ENCODE measurements at regions not wholly inside any gene's neighbourhood (a gene's known extent, or its start where the extent isn't known, plus 50 kb on each side); places are given as distances from the start of the nearest gene placed in this dataset.

DNA sequence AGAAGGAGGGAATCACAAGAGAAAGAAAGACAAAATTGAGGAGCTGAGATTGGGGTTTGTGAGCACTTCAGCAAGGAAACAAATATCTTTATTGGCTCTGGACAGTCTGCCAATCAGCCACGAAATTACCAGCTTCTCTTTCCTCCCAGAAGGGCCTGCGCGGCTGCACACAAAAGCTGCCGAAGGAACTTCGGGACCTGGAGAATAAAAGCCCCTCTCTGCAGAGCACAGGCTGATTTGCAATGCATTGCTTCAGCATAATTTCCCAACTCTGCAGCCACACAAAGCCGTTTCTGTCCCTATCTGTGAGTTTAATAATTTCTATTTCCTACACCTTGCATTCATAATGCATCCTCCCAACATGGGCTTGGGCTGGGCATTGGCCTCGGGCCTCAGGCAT is 522.6 kb downstream of the BUD13 start:
- 80 to 84% methylated on average over 7 of the region's 7 CpGs for WGBS, 2 donors

DNA sequence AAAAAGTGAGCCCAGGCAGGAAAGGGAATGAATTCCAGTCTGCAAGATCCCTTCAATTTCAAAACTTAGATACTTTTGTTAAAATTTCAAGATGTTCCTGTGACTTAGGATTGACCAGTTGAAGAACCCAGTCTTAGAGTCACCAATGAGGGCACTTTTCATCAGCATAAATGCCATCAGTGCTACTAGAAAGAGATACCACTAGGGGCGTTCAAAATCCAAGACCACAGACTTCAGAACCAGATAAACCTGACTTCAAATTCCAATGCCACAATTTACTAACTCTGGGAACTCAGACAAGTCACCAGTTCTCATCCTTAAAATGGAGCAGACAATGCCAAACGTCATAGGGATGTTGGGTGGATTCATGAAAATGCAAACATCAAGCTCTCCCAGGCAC is 523.2 kb downstream of the BUD13 start:
- no peaks in the 10 kb centered on the region for H3K9me3 ChIP-seq
- no peaks in the 10 kb centered on the region for H3K4me1 ChIP-seq
- H3K27ac ChIP-seq = no peak overlapping the region
- H3K27me3 ChIP-seq = peaks cover 0 to 8% (median 0%) of the 10 kb centered on the region in 4 donors
- H3K36me3 ChIP-seq = no peaks in the 10 kb centered on the region
- intact Hi-C loops (cut with DNase I) = no loop called here
- 40 to 50% methylated on average over 2 of the region's 2 CpGs for WGBS, 2 donors
- TF ChIP-seq POLR2A (IDR thresholded peaks at IDR 0.05) = no peak
- no peak for TF ChIP-seq CTCF (IDR thresholded peaks at IDR 0.05)
- DNase-seq = no peak
- no peak overlapping the region for H3K4me3 ChIP-seq

More for the DNA sequence above, 522.6 kb downstream of the BUD13 start:
- DNase-seq = no peak
- Histone ChIP-seq H3K4me3 (no peak overlapping the region), H3K4me1 (no peaks in the 10 kb centered on the region), H3K27me3 (peaks cover 0 to 8% (median 0%) of the 10 kb centered on the region in 4 donors), H3K27ac (no peak overlapping the region), H3K9me3 (no peaks in the 10 kb centered on the region), H3K36me3 (no peaks in the 10 kb centered on the region)
- intact Hi-C loops (cut with DNase I) = no loop called here
- no peak for TF ChIP-seq CTCF (IDR thresholded peaks at IDR 0.05)
- no peak for TF ChIP-seq POLR2A (IDR thresholded peaks at IDR 0.05)

DNA sequence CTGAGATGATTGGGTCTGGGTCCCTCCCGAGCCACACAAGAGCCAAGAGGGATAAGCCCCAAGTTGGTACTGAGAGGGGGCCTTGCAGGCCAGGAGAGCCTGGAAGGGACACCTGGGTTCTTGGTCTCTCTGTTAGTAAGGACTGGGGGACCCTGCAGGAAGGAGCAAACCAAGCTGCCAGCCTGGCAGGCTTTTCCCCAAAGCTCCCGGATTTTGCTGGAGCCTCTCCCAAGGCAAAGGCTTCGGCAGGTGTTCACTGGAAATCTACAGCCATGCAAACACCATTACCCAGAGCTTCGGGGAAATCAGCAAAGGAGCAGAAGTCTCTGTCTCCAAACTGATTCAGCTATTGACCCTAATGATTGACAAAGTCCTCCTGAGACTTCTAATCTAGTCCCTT is 527.9 kb downstream of the BUD13 start:
- DNase-seq = no peak
- WGBS, 2 donors = 45 to 47% methylated on average over 2 to 4 of the region's 4 CpGs
- peaks cover 0 to 8% (median 0%) of the 10 kb centered on the region in 4 donors for H3K27me3 ChIP-seq
- no peak overlapping the region for H3K27ac ChIP-seq
- H3K36me3 ChIP-seq = no peaks in the 10 kb centered on the region
- no peaks in the 10 kb centered on the region for H3K9me3 ChIP-seq
- H3K4me3 ChIP-seq = no peak overlapping the region
- intact Hi-C loops (cut with DNase I) = no loop called here
- no peaks in the 10 kb centered on the region for H3K4me1 ChIP-seq
- TF ChIP-seq POLR2A (IDR thresholded peaks at IDR 0.05) = no peak
- no peak for TF ChIP-seq CTCF (IDR thresholded peaks at IDR 0.05)

- no peaks in the 10 kb centered on the region for H3K36me3 ChIP-seq
- WGBS, 2 donors = 81 to 83% methylated on average over 8 of the region's 8 CpGs
- H3K4me1 ChIP-seq = no peaks in the 10 kb centered on the region
- H3K4me3 ChIP-seq = no peak overlapping the region
- peaks cover 0 to 8% (median 0%) of the 10 kb centered on the region in 4 donors for H3K27me3 ChIP-seq
- H3K27ac ChIP-seq = no peak overlapping the region
- no peaks in the 10 kb centered on the region for H3K9me3 ChIP-seq
- intact Hi-C loops (cut with DNase I) = no loop called here
- DNase-seq = no peak
- TF ChIP-seq POLR2A (IDR thresholded peaks at IDR 0.05) (no peak), CTCF (IDR thresholded peaks at IDR 0.05) (no peak)
Measured at GRCh38 chr11:116244439-116244838, 528.3 kb downstream of the BUD13 start.

- no peak for DNase-seq
- Histone ChIP-seq H3K4me1 (no peaks in the 10 kb centered on the region), H3K27ac (no peak overlapping the region), H3K36me3 (no peaks in the 10 kb centered on the region), H3K9me3 (no peaks in the 10 kb centered on the region), H3K4me3 (no peak overlapping the region), H3K27me3 (peaks cover 0 to 8% (median 0%) of the 10 kb centered on the region in 4 donors)
- intact Hi-C loops (cut with DNase I) = no loop called here
- no peak for TF ChIP-seq POLR2A (IDR thresholded peaks at IDR 0.05)
- TF ChIP-seq CTCF (IDR thresholded peaks at IDR 0.05) = no peak
- WGBS, 2 donors = 40 to 48% methylated on average over 3 of the region's 5 CpGs
Measured at GRCh38 chr11:116243991-116244390, 528.8 kb downstream of the BUD13 start.

Measured in esophagus squamous epithelium (tissue), 5 donors.